Upper lobe of left lung (tissue), 4 donors: ENCODE measurements at regions not wholly inside any gene's neighbourhood (a gene's known extent, or its start where the extent isn't known, plus 50 kb on each side); places are given as distances from the start of the nearest gene placed in this dataset.

ENCODE experiments used
- EP300 ChIP-seq, 4 donors: sonication (generic); formaldehyde crosslinking; IDR thresholded peaks; one replicate each; pipeline ENCODE4 v1.5.1; 2017; ENCODE audit warnings: antibody characterized with exemption in 4 of 4, control low read depth in 2 of 4
- POLR2A ChIP-seq, 4 donors: fragments of 450-650 bp; IDR thresholded peaks; one replicate each; pipeline ENCODE4 v1.5.1; 2016 to 2017; ENCODE audit warnings: antibody characterized with exemption in 4 of 4, mild to moderate bottlenecking in 2 of 4
- POLR2AphosphoS5 ChIP-seq, 2 donors: sonication (generic); formaldehyde crosslinking; IDR thresholded peaks; one replicate each; pipeline ENCODE4 v1.5.1; 2017; ENCODE audit warnings: antibody characterized with exemption in 2 of 2
- TF ChIP-seq, protein P1 (sequence below), 6 experiments: fragments of 450-650 bp in 4 of 6; fragments of 200-600 bp in 2 of 6; sonication (generic) in 2 of 6; IDR thresholded peaks; one replicate each; pipeline ENCODE4 v1.5.1; 2016 to 2019; ENCODE audit warnings: antibody characterized with exemption in 6 of 6

DNA sequence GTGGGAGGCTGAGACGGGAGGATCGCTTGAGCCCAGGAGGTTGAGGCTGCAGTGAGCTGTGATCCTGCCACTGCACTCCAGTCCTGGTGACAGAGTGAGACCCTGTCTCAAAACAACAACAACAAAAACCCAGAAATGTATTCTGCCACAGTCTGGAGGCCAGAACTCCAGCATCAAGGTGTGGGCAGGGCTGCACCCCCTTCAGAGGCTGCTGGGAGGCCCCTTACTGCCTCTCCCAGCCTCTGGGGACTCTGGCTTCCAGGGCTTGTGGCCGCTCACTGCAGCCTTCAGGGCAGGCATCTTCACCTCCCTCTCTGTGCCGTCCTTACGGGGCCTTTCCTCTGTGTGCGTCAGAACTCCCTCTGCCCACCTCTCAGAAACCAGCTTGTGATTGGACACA, 209.4 kb upstream of the GSE1 start:
- TF ChIP-seq POLR2AphosphoS5 (IDR thresholded peaks at IDR 0.05) (no peak), EP300 (IDR thresholded peaks at IDR 0.05) (no peak), POLR2A (IDR thresholded peaks at IDR 0.05) (no peak)
- TF ChIP-seq, protein P1, sequence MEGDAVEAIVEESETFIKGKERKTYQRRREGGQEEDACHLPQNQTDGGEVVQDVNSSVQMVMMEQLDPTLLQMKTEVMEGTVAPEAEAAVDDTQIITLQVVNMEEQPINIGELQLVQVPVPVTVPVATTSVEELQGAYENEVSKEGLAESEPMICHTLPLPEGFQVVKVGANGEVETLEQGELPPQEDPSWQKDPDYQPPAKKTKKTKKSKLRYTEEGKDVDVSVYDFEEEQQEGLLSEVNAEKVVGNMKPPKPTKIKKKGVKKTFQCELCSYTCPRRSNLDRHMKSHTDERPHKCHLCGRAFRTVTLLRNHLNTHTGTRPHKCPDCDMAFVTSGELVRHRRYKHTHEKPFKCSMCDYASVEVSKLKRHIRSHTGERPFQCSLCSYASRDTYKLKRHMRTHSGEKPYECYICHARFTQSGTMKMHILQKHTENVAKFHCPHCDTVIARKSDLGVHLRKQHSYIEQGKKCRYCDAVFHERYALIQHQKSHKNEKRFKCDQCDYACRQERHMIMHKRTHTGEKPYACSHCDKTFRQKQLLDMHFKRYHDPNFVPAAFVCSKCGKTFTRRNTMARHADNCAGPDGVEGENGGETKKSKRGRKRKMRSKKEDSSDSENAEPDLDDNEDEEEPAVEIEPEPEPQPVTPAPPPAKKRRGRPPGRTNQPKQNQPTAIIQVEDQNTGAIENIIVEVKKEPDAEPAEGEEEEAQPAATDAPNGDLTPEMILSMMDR (IDR thresholded peaks at IDR 0.05): no peak
